ENCODE measurements at regions not wholly inside any gene's neighbourhood (a gene's known extent, or its start where the extent isn't known, plus 50 kb on each side); places are given as distances from the start of the nearest gene placed in this dataset.

DNA sequence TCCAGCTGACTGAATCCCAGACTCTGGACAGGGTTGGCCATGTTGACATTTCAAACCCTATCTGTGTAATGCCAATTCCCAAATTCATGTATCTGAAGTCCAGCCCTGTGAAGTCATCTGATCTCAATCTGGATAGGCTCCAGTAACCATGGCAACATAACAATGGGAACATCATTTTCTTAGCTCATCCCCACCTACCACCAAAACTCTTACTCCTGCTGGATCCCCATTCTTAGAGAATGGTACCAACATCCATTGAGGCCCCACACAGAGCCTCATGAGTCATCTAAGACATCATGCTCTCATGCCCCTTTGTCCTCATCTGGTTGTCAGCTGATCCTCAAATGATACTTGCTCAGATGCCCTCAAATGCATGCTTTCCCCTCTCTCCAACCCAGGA is 58.9 kb upstream of the TEX51 start:
- H3K27ac ChIP-seq, result no peak overlapping the region

GRCh38 chr2:126843081-126843480 is 55.6 kb upstream of the TEX51 start:
- no peak overlapping the region for H3K27ac ChIP-seq
- TF ChIP-seq CTCF (conservative IDR thresholded peaks at IDR 0.05), result no peak
- no peak for TF ChIP-seq ZFX (IDR thresholded peaks at IDR 0.05)

More for the DNA sequence above, 58.9 kb upstream of the TEX51 start:
- TF ChIP-seq CTCF (conservative IDR thresholded peaks at IDR 0.05) (no peak), ZFX (IDR thresholded peaks at IDR 0.05) (no peak)

GRCh38 chr2:126846241-126846640 is 52.4 kb upstream of the TEX51 start:
- H3K27ac ChIP-seq, result no peak overlapping the region
- TF ChIP-seq CTCF (conservative IDR thresholded peaks at IDR 0.05), result no peak
- no peak for TF ChIP-seq ZFX (IDR thresholded peaks at IDR 0.05)

Data from C4-2B (cell line).